Mesendoderm (in vitro differentiated cells): ENCODE measurements at regions not wholly inside any gene's neighbourhood (a gene's known extent, or its start where the extent isn't known, plus 50 kb on each side); places are given as distances from the start of the nearest gene placed in this dataset.
A peak's percentile ranks its signal among the peaks of the same experiment; 100 is the strongest.

Source experiments
- DNase-seq: peaks from one replicate; pipeline ENCODE4 v3.0.0; 2013
- H2AK5ac ChIP-seq: 2 replicates; pipeline ENCODE4 v1.6.1; 2013; ENCODE audit warnings: low read length, inconsistent platforms
- H2BK120ac ChIP-seq: 2 replicates; pipeline ENCODE4 v1.6.1; 2013; ENCODE audit warnings: low read depth, mild to moderate bottlenecking, low read length, moderate library complexity, mixed read lengths
- H2BK15ac ChIP-seq: replicated peaks from 2 replicates; pipeline ENCODE4 v1.6.1; 2013; ENCODE audit warnings: low read depth, mild to moderate bottlenecking, moderate library complexity
- H2BK5ac ChIP-seq: 2 replicates; pipeline ENCODE4 v1.6.1; 2013; ENCODE audit warnings: low read length, inconsistent platforms
- H3K18ac ChIP-seq: 2 replicates; pipeline ENCODE4 v1.6.1; 2013; ENCODE audit warnings: mild to moderate bottlenecking, low read length, mixed read lengths
- H3K23ac ChIP-seq: one replicate; pipeline ENCODE4 v1.6.1; 2013; ENCODE audit warnings: low read length
- H3K27ac ChIP-seq: 2 replicates; pipeline ENCODE4 v1.5.1; 2013; ENCODE audit warnings: low read depth, mild to moderate bottlenecking, inconsistent platforms, low read length, moderate library complexity
- H3K27me3 ChIP-seq: 2 replicates; pipeline ENCODE4 v1.6.1; 2013; ENCODE audit warnings: low read length, control low read depth, mild to moderate bottlenecking, inconsistent platforms; ENCODE audit not compliant: insufficient read depth, poor library complexity
- H3K36me3 ChIP-seq: 2 replicates; pipeline ENCODE4 v1.6.1; 2013; ENCODE audit warnings: low read length, inconsistent platforms; ENCODE audit not compliant: control insufficient read depth, insufficient read depth
- H3K4ac ChIP-seq: one replicate; pipeline ENCODE4 v1.6.1; 2013; ENCODE audit warnings: low read depth, mild to moderate bottlenecking, low read length, moderate library complexity
- H3K4me1 ChIP-seq: 2 replicates; pipeline ENCODE4 v1.6.1; 2013; ENCODE audit warnings: low read depth, low read length, inconsistent platforms; ENCODE audit not compliant: control insufficient read depth
- H3K4me2 ChIP-seq: 2 replicates; pipeline ENCODE4 v1.6.1; 2013; ENCODE audit warnings: low read length
- H3K4me3 ChIP-seq: 2 replicates; pipeline ENCODE4 v1.5.1; 2013; ENCODE audit warnings: mild to moderate bottlenecking, low read length
- H3K56ac ChIP-seq: one replicate; pipeline ENCODE4 v1.6.1; 2013; ENCODE audit warnings: low read length
- H3K79me1 ChIP-seq: 2 replicates; pipeline ENCODE4 v1.6.1; 2013; ENCODE audit warnings: low read length, inconsistent platforms
- H3K79me2 ChIP-seq: 2 replicates; pipeline ENCODE4 v1.6.1; 2013; ENCODE audit warnings: mild to moderate bottlenecking, low read length; ENCODE audit not compliant: control insufficient read depth, insufficient read depth
- H3K9ac ChIP-seq: 2 replicates; pipeline ENCODE4 v1.6.1; 2013; ENCODE audit warnings: low read length, inconsistent platforms
- H4K5ac ChIP-seq: one replicate; pipeline ENCODE4 v1.6.1; 2013; ENCODE audit warnings: low read length
- H4K8ac ChIP-seq: one replicate; pipeline ENCODE4 v1.6.1; 2013; ENCODE audit warnings: low read depth, mild to moderate bottlenecking, control low read depth, low read length, moderate library complexity
- WGBS: extraction: QIAGEN DNeasy Blood & Tissue Kit; methylation state at CpG from one replicate; pipeline ENCODE4 v1.1.7; 2013; ENCODE audit warnings: low lambda C conversion rate, missing lambda C conversion rate; ENCODE audit not compliant: insufficient coverage; ENCODE audit errors: extremely low coverage; 5-methylcytosine and 5-hydroxymethylcytosine counted together

- WGBS, result no CpG with 5 or more reads among the region's 1 CpG
- no peak overlapping the region for H3K4me3 ChIP-seq
- no peaks in the 10 kb centered on the region for H3K79me2 ChIP-seq
- H2BK5ac ChIP-seq, result no peak overlapping the region
- H3K23ac ChIP-seq, result no peak overlapping the region
- no peaks in the 10 kb centered on the region for H3K27me3 ChIP-seq
- no peak overlapping the region for H3K27ac ChIP-seq
- no peaks in the 10 kb centered on the region for H3K36me3 ChIP-seq
- H2AK5ac ChIP-seq, result no peak overlapping the region
- H2BK15ac ChIP-seq, result no peak overlapping the region
- no peak overlapping the region for H3K4me2 ChIP-seq
- no peaks in the 10 kb centered on the region for H3K79me1 ChIP-seq
- no peaks in the 10 kb centered on the region for H3K4me1 ChIP-seq
- H3K4ac ChIP-seq, result no peak overlapping the region
- no peak overlapping the region for H3K9ac ChIP-seq
- H2BK120ac ChIP-seq, result no peak overlapping the region
- H3K18ac ChIP-seq, result no peak overlapping the region
- no peak overlapping the region for H4K8ac ChIP-seq
- no peak overlapping the region for H4K5ac ChIP-seq
- DNase-seq, result no peak
- H3K56ac ChIP-seq, result no peak overlapping the region
Measured at GRCh38 chr13:55534306-55534705, 1606.4 kb upstream of the PRR20A start.

- peak; percentile 11 for DNase-seq
- no peak overlapping the region for H4K8ac ChIP-seq
- no peak overlapping the region for H2BK120ac ChIP-seq
- H4K5ac ChIP-seq, result no peak overlapping the region
- no peak overlapping the region for H3K18ac ChIP-seq
- H3K27me3 ChIP-seq, result no peaks in the 10 kb centered on the region
- no peak overlapping the region for H2BK5ac ChIP-seq
- H3K4me2 ChIP-seq, result no peak overlapping the region
- no peaks in the 10 kb centered on the region for H3K79me2 ChIP-seq
- H3K23ac ChIP-seq, result no peak overlapping the region
- no peak overlapping the region for H3K4ac ChIP-seq
- H3K56ac ChIP-seq, result no peak overlapping the region
- no peak overlapping the region for H3K4me3 ChIP-seq
- H2AK5ac ChIP-seq, result no peak overlapping the region
- no peak overlapping the region for H2BK15ac ChIP-seq
- H3K36me3 ChIP-seq, result no peaks in the 10 kb centered on the region
- H3K4me1 ChIP-seq, result no peaks in the 10 kb centered on the region
- H3K79me1 ChIP-seq, result no peaks in the 10 kb centered on the region
- no CpG with 5 or more reads among the region's 2 CpGs for WGBS
- no peak overlapping the region for H3K27ac ChIP-seq
- no peak overlapping the region for H3K9ac ChIP-seq
Measured at GRCh38 chr13:55538424-55538823, 1602.3 kb upstream of the PRR20A start.

DNA sequence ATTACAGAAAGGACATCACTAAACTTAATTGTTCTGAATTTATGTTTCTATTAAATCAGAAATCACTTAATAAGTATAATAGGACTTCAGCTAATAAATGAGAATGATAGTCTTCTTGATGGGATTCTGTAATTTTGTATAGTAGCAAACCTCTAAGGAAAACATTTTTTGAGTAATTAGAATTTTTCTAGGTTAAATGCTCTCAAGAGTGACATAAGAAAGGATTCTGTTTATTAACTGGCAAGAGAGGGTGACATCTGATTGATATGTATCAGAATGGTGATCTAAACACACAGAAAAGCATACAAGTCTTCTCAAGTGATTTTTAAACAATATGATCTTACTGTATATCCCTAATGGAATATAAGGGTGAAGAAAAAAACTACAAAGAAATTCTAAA lies 1597.7 kb upstream of the PRR20A start:
- H3K56ac ChIP-seq, result no peak overlapping the region
- no peak overlapping the region for H3K18ac ChIP-seq
- no peak overlapping the region for H3K4me2 ChIP-seq
- H4K5ac ChIP-seq, result no peak overlapping the region
- H3K4me3 ChIP-seq, result no peak overlapping the region
- no peak overlapping the region for H2BK120ac ChIP-seq
- no peak for DNase-seq
- no peak overlapping the region for H2BK5ac ChIP-seq
- H3K4ac ChIP-seq, result no peak overlapping the region
- no peak overlapping the region for H2AK5ac ChIP-seq
- H3K4me1 ChIP-seq, result no peaks in the 10 kb centered on the region
- no peaks in the 10 kb centered on the region for H3K79me1 ChIP-seq
- H3K27ac ChIP-seq, result no peak overlapping the region
- no peak overlapping the region for H4K8ac ChIP-seq
- H3K9ac ChIP-seq, result no peak overlapping the region
- H2BK15ac ChIP-seq, result no peak overlapping the region
- no peaks in the 10 kb centered on the region for H3K27me3 ChIP-seq
- H3K79me2 ChIP-seq, result no peaks in the 10 kb centered on the region
- no peaks in the 10 kb centered on the region for H3K36me3 ChIP-seq
- H3K23ac ChIP-seq, result no peak overlapping the region

GRCh38 chr13:55550624-55551023 lies 1590.1 kb upstream of the PRR20A start:
- no peak overlapping the region for H3K9ac ChIP-seq
- no peak overlapping the region for H2BK120ac ChIP-seq
- H3K18ac ChIP-seq, result no peak overlapping the region
- H3K79me1 ChIP-seq, result no peaks in the 10 kb centered on the region
- H3K23ac ChIP-seq, result no peak overlapping the region
- no peak overlapping the region for H2BK5ac ChIP-seq
- no peaks in the 10 kb centered on the region for H3K36me3 ChIP-seq
- no peak overlapping the region for H2AK5ac ChIP-seq
- H4K5ac ChIP-seq, result no peak overlapping the region
- no peaks in the 10 kb centered on the region for H3K79me2 ChIP-seq
- H3K4ac ChIP-seq, result no peak overlapping the region
- no peak overlapping the region for H3K27ac ChIP-seq
- DNase-seq, result no peak
- no peak overlapping the region for H3K56ac ChIP-seq
- no peak overlapping the region for H3K4me3 ChIP-seq
- H3K4me2 ChIP-seq, result no peak overlapping the region
- H3K4me1 ChIP-seq, result no peaks in the 10 kb centered on the region
- H2BK15ac ChIP-seq, result no peak overlapping the region
- no peak overlapping the region for H4K8ac ChIP-seq
- no peaks in the 10 kb centered on the region for H3K27me3 ChIP-seq

GRCh38 chr13:55553701-55554100 lies 1587.0 kb upstream of the PRR20A start:
- no CpG with 5 or more reads among the region's 1 CpG for WGBS
- Histone ChIP-seq H3K4me3 (no peak overlapping the region), H4K5ac (no peak overlapping the region), H3K79me1 (no peaks in the 10 kb centered on the region), H3K23ac (no peak overlapping the region), H2BK120ac (no peak overlapping the region), H3K27me3 (no peaks in the 10 kb centered on the region), H3K18ac (no peak overlapping the region), H3K36me3 (no peaks in the 10 kb centered on the region), H3K4me1 (no peaks in the 10 kb centered on the region), H3K9ac (no peak overlapping the region), H3K79me2 (no peaks in the 10 kb centered on the region), H2AK5ac (no peak overlapping the region), H2BK5ac (no peak overlapping the region), H4K8ac (no peak overlapping the region), H2BK15ac (no peak overlapping the region), H3K4me2 (no peak overlapping the region), H3K27ac (peak overlapping the region; percentile 22), H3K4ac (no peak overlapping the region), H3K56ac (no peak overlapping the region)
- no peak for DNase-seq

- no peak for DNase-seq
- H3K23ac ChIP-seq, result no peak overlapping the region
- H3K4me2 ChIP-seq, result no peak overlapping the region
- H3K36me3 ChIP-seq, result no peaks in the 10 kb centered on the region
- no peaks in the 10 kb centered on the region for H3K79me1 ChIP-seq
- H3K9ac ChIP-seq, result no peak overlapping the region
- H3K27me3 ChIP-seq, result no peaks in the 10 kb centered on the region
- H3K56ac ChIP-seq, result no peak overlapping the region
- no peak overlapping the region for H3K4me3 ChIP-seq
- H2BK120ac ChIP-seq, result no peak overlapping the region
- H3K27ac ChIP-seq, result no peak overlapping the region
- no peaks in the 10 kb centered on the region for H3K79me2 ChIP-seq
- H2BK15ac ChIP-seq, result no peak overlapping the region
- H4K5ac ChIP-seq, result no peak overlapping the region
- no peak overlapping the region for H4K8ac ChIP-seq
- H3K18ac ChIP-seq, result no peak overlapping the region
- no peaks in the 10 kb centered on the region for H3K4me1 ChIP-seq
- no peak overlapping the region for H3K4ac ChIP-seq
- no peak overlapping the region for H2BK5ac ChIP-seq
- WGBS, result no CpG with 5 or more reads among the region's 1 CpG
- H2AK5ac ChIP-seq, result no peak overlapping the region
Measured at GRCh38 chr13:55554741-55555140, 1586.0 kb upstream of the PRR20A start.
